Lung (tissue), 11 donors: ENCODE measurements at regions not wholly inside any gene's neighbourhood (a gene's known extent, or its start where the extent isn't known, plus 50 kb on each side); places are given as distances from the start of the nearest gene placed in this dataset.

Experiments
- ATAC-seq: fragments of 200-7000 bp; cut with Tn5 transposase; one replicate; pipeline ENCODE4 v1.9.1; 2020; ENCODE audit warnings: moderate number of reproducible peaks; ENCODE audit not compliant: insufficient read depth, low FRiP score
- DNase-seq, 3 donors: peaks; one replicate each; pipeline ENCODE4 v3.0.0-alpha.2; 2013 to 2017
- H3K27ac ChIP-seq, 2 donors: one replicate each; pipeline ENCODE4 v1.5.1; 2013; ENCODE audit warnings: mild to moderate bottlenecking in 2 of 2, moderate library complexity in 2 of 2, control low read depth in 1 of 2, inconsistent platforms in 1 of 2, low read depth in 1 of 2, low read length in 1 of 2
- H3K27me3 ChIP-seq, 3 donors: one replicate each; pipeline ENCODE4 v1.5.1; 2013; ENCODE audit warnings: low read length in 2 of 3; ENCODE audit not compliant: control insufficient read depth in 3 of 3, insufficient read depth in 3 of 3
- H3K36me3 ChIP-seq, 4 donors: one replicate each; pipeline ENCODE4 v1.5.1; 2013; ENCODE audit warnings: low read length in 4 of 4, mild to moderate bottlenecking in 1 of 4, moderate library complexity in 1 of 4; ENCODE audit not compliant: control insufficient read depth in 4 of 4, insufficient read depth in 4 of 4
- H3K4me1 ChIP-seq, 5 donors: one replicate each; pipeline ENCODE4 v1.5.1; 2013; ENCODE audit warnings: low read length in 5 of 5, mild to moderate bottlenecking in 2 of 5, moderate library complexity in 1 of 5; ENCODE audit not compliant: control insufficient read depth in 5 of 5, insufficient read depth in 5 of 5
- H3K4me3 ChIP-seq: one replicate; pipeline ENCODE4 v1.5.1; 2013; ENCODE audit warnings: mild to moderate bottlenecking, control low read depth, moderate library complexity
- H3K9ac ChIP-seq, 2 donors: one replicate each; pipeline ENCODE4 v1.5.1; 2013; ENCODE audit warnings: low read length in 2 of 2, control low read depth in 1 of 2; ENCODE audit not compliant: insufficient read depth in 1 of 2
- H3K9me3 ChIP-seq, 4 donors: one replicate each; pipeline ENCODE4 v1.5.1; 2013; ENCODE audit warnings: low read length in 3 of 4, mild to moderate bottlenecking in 1 of 4, moderate library complexity in 1 of 4; ENCODE audit not compliant: control insufficient read depth in 4 of 4, insufficient read depth in 3 of 4
- WGBS, 2 donors: extraction: QIAGEN DNeasy Blood & Tissue Kit; methylation state at CpG; one replicate each; pipeline ENCODE4 v1.1.7; 2013; 5-methylcytosine and 5-hydroxymethylcytosine counted together
- TF ChIP-seq, protein P1 (sequence below): IDR thresholded peaks from 2 replicates; pipeline ENCODE4 v1.5.1; 2012; ENCODE audit warnings: mild to moderate bottlenecking; ENCODE audit errors: control extremely low read depth, extremely low read depth
- donor health status: control.
- donor health status: control.
- donor health status: Bipolar disorder and iron deficiency.
- donor health status: healthy.
- donor health status: DM: yes; HTN: yes; CAD: no.

- H3K9ac ChIP-seq, result no peak overlapping the region
- no peak for DNase-seq
- WGBS, 2 donors, result 44 to 77% methylated on average over 3 of the region's 3 CpGs
- no peak overlapping the region for H3K27ac ChIP-seq
- no peak overlapping the region for H3K4me3 ChIP-seq
- H3K9me3 ChIP-seq, result no peaks in the 10 kb centered on the region
- TF ChIP-seq, protein P1, sequence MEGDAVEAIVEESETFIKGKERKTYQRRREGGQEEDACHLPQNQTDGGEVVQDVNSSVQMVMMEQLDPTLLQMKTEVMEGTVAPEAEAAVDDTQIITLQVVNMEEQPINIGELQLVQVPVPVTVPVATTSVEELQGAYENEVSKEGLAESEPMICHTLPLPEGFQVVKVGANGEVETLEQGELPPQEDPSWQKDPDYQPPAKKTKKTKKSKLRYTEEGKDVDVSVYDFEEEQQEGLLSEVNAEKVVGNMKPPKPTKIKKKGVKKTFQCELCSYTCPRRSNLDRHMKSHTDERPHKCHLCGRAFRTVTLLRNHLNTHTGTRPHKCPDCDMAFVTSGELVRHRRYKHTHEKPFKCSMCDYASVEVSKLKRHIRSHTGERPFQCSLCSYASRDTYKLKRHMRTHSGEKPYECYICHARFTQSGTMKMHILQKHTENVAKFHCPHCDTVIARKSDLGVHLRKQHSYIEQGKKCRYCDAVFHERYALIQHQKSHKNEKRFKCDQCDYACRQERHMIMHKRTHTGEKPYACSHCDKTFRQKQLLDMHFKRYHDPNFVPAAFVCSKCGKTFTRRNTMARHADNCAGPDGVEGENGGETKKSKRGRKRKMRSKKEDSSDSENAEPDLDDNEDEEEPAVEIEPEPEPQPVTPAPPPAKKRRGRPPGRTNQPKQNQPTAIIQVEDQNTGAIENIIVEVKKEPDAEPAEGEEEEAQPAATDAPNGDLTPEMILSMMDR, result no peak
- no peak for ATAC-seq
- no peaks in the 10 kb centered on the region for H3K4me1 ChIP-seq
- H3K36me3 ChIP-seq, result no peaks in the 10 kb centered on the region
- H3K27me3 ChIP-seq, result no peaks in the 10 kb centered on the region
Observed at GRCh38 chr4:149933883-149934282, 118.2 kb upstream of the IQCM start.

DNA sequence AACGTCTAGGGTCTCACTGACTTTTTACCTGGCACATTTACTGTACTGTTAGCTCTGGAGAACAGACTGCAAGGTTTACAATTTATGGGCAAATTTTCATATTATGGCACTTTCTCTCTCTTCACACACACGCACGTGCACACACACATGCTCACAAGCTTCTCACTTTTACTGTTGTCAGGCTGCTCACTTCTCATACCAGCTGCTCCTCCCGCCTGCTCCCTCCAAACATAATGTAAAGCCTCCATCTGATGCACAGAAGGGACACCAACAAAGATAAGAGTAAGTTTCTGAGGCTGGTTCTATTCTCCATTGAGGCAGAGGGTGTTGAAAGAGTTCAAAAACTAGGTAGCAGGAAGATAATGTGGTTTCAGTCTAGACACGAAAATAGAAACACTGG is 128.9 kb upstream of the DCLK2 start:
- Histone ChIP-seq H3K27me3 (peaks cover 0 to 3% (median 0%) of the 10 kb centered on the region in 3 donors), H3K27ac (no peak overlapping the region), H3K9ac (no peak overlapping the region), H3K36me3 (no peaks in the 10 kb centered on the region), H3K9me3 (no peaks in the 10 kb centered on the region), H3K4me3 (no peak overlapping the region), H3K4me1 (no peaks in the 10 kb centered on the region)
- TF ChIP-seq, protein P1, result no peak
- no peak for ATAC-seq
- 73 to 76% methylated on average over 5 of the region's 5 CpGs for WGBS, 2 donors
- no peak for DNase-seq

DNA sequence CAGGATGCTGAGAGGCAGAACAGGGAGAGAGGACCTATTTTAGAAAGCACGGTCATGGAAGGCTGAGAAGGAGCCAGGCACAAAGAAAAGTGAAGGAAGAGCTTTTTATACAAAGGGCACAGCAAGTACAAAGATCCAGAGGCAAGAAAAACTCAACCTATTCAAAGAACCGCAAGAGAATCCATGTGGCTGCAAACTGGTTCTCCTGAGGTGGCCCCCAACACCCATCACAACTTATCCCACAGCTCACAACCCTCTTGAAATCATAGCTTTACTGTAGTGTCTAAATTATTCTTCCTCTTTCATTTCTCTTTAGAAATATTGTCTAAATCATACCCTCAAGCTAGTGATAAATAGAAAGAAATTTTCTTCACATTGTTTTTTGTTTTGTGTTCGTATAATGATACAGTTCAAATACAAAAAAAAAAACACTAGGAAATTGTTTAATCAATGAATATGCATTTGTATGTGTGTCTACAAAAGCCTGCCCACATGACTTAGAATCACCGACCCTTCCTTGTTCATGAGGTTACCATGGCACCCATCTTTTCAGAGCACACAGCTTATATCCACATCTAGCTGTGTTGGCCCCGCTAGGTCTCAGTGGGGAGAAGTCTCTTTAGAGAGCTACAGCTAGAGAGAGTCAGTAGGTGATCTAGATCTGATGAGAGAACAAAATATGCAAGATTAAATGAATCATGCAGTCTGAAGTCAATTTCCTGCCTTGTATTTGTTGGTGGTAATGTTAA is 126.9 kb upstream of the DCLK2 start:
- H3K36me3 ChIP-seq, result no peaks in the 10 kb centered on the region
- TF ChIP-seq, protein P1, result no peak
- H3K9ac ChIP-seq, result no peak overlapping the region
- H3K27me3 ChIP-seq, result peaks cover 0 to 3% (median 0%) of the 10 kb centered on the region in 3 donors
- no peak for DNase-seq
- no peak overlapping the region for H3K27ac ChIP-seq
- no peak overlapping the region for H3K4me3 ChIP-seq
- 80 to 88% methylated on average over 5 of the region's 5 CpGs for WGBS, 2 donors
- H3K4me1 ChIP-seq, result no peaks in the 10 kb centered on the region
- H3K9me3 ChIP-seq, result no peaks in the 10 kb centered on the region
- no peak for ATAC-seq

GRCh38 chr4:149952101-149952500 is 126.1 kb upstream of the DCLK2 start:
- TF ChIP-seq, protein P1, result no peak
- Histone ChIP-seq H3K4me3 (no peak overlapping the region), H3K9ac (no peak overlapping the region), H3K27ac (no peak overlapping the region), H3K36me3 (no peaks in the 10 kb centered on the region), H3K9me3 (no peaks in the 10 kb centered on the region), H3K4me1 (no peaks in the 10 kb centered on the region), H3K27me3 (peaks cover 0 to 3% (median 0%) of the 10 kb centered on the region in 3 donors)
- WGBS, 2 donors, result 85 to 94% methylated on average over 1 of the region's 1 CpG
- no peak for ATAC-seq
- no peak for DNase-seq
